Loucy (cell line): ENCODE measurements at regions not wholly inside any gene's neighbourhood (a gene's known extent, or its start where the extent isn't known, plus 50 kb on each side); places are given as distances from the start of the nearest gene placed in this dataset.

Experiments
- H2AFZ ChIP-seq: fragments of 200-600 bp; sonication (generic); 2 replicates; pipeline ENCODE4 v1.6.0; 2016; ENCODE audit warnings: antibody characterized with exemption, mild to moderate bottlenecking, low read length, moderate library complexity
- H3F3A ChIP-seq: fragments of 200-600 bp; 2 replicates; pipeline ENCODE4 v1.6.0; 2016; ENCODE audit warnings: antibody characterized with exemption, low read depth, mild to moderate bottlenecking
- H3K27me3 ChIP-seq: fragments of 200-600 bp; sonication (generic); 2 replicates; pipeline ENCODE4 v1.6.1; 2014; ENCODE audit warnings: low read length, mild to moderate bottlenecking; ENCODE audit not compliant: insufficient read depth, poor library complexity, severe bottlenecking
- H3K36me3 ChIP-seq: fragments of 200-600 bp; sonication (generic); 2 replicates; pipeline ENCODE4 v1.6.1; 2016; ENCODE audit warnings: low read length; ENCODE audit not compliant: insufficient read depth
- H3K4me1 ChIP-seq: fragments of 200-600 bp; sonication (generic); 2 replicates; pipeline ENCODE4 v1.5.1; 2014; ENCODE audit warnings: low read length, mild to moderate bottlenecking; ENCODE audit not compliant: insufficient read depth, poor library complexity, severe bottlenecking
- H3K4me2 ChIP-seq: fragments of 200-600 bp; sonication (generic); 2 replicates; pipeline ENCODE4 v1.6.0; 2014; ENCODE audit warnings: antibody characterized with exemption, low read length, low read depth, mild to moderate bottlenecking; ENCODE audit not compliant: poor library complexity, severe bottlenecking
- H3K4me3 ChIP-seq: fragments of 200-600 bp; sonication (generic); 2 replicates; pipeline ENCODE4 v1.5.1; 2014; ENCODE audit warnings: low read length, mild to moderate bottlenecking, mixed read lengths; ENCODE audit not compliant: poor library complexity, severe bottlenecking
- H3K79me2 ChIP-seq: fragments of 200-600 bp; sonication (generic); 2 replicates; pipeline ENCODE4 v1.6.1; 2014; ENCODE audit warnings: low read length; ENCODE audit not compliant: insufficient read depth
- H3K9ac ChIP-seq: fragments of 200-600 bp; sonication (generic); 2 replicates; pipeline ENCODE4 v1.6.0; 2014; ENCODE audit warnings: mild to moderate bottlenecking, low read depth, low read length, moderate library complexity; ENCODE audit not compliant: poor library complexity, severe bottlenecking
- H3K9me2 ChIP-seq: fragments of 200-600 bp; sonication (generic); replicated peaks from 2 replicates; pipeline ENCODE4 v1.6.1; 2016; ENCODE audit warnings: low read depth, low read length, mixed read lengths
- H3K9me3 ChIP-seq: fragments of 200-600 bp; sonication (generic); 2 replicates; pipeline ENCODE4 v1.6.1; 2014; ENCODE audit warnings: mild to moderate bottlenecking, antibody characterized with exemption, low read length, low read depth; ENCODE audit not compliant: insufficient read depth
- H4K20me1 ChIP-seq: fragments of 200-600 bp; sonication (generic); 2 replicates; pipeline ENCODE4 v1.6.0; 2014; ENCODE audit warnings: antibody characterized with exemption, low read length, mild to moderate bottlenecking; ENCODE audit not compliant: insufficient read depth, poor library complexity, severe bottlenecking
- CTCF ChIP-seq: fragments of 200-600 bp; sonication (generic); conservative IDR thresholded peaks from 2 replicates; pipeline ENCODE4 v1.5.1; 2014; ENCODE audit warnings: mild to moderate bottlenecking, antibody characterized with exemption, low read length
- EZH2phosphoT487 ChIP-seq: fragments of 200-600 bp; IDR thresholded peaks from 2 replicates; pipeline ENCODE4 v1.6.1; 2018; ENCODE audit warnings: antibody characterized with exemption, mild to moderate bottlenecking, moderate library complexity, borderline replicate concordance

GRCh38 chr10:64463406-64463805 is 942.2 kb downstream of the REEP3 start:
- H3K9me2 ChIP-seq: no peaks in the 10 kb centered on the region
- no peaks in the 10 kb centered on the region for H3K4me1 ChIP-seq
- H3K4me2 ChIP-seq: no peak overlapping the region
- H3K27me3 ChIP-seq: no peaks in the 10 kb centered on the region
- no peak overlapping the region for H3K4me3 ChIP-seq
- no peaks in the 10 kb centered on the region for H3K36me3 ChIP-seq
- no peaks in the 10 kb centered on the region for H4K20me1 ChIP-seq
- no peak overlapping the region for H3K9ac ChIP-seq
- no peak overlapping the region for H2AFZ ChIP-seq
- peaks cover 4% of the 10 kb centered on the region; the same call in 1 of the 2 replicates for H3K9me3 ChIP-seq
- no peak for TF ChIP-seq CTCF
- TF ChIP-seq EZH2phosphoT487: no peak
- no peaks in the 10 kb centered on the region for H3F3A ChIP-seq
- H3K79me2 ChIP-seq: no peaks in the 10 kb centered on the region

GRCh38 chr10:64465653-64466052 is 944.5 kb downstream of the REEP3 start:
- Histone ChIP-seq H3K4me1 (no peaks in the 10 kb centered on the region), H4K20me1 (no peaks in the 10 kb centered on the region), H3F3A (no peaks in the 10 kb centered on the region), H3K36me3 (no peaks in the 10 kb centered on the region), H3K9me3 (peaks cover 4% of the 10 kb centered on the region; the same call in 1 of the 2 replicates), H3K4me3 (no peak overlapping the region), H3K9me2 (no peaks in the 10 kb centered on the region), H3K4me2 (no peak overlapping the region), H2AFZ (no peak overlapping the region), H3K79me2 (no peaks in the 10 kb centered on the region), H3K9ac (no peak overlapping the region), H3K27me3 (no peaks in the 10 kb centered on the region)
- no peak for TF ChIP-seq CTCF
- TF ChIP-seq EZH2phosphoT487: no peak

- no peaks in the 10 kb centered on the region for H3K4me1 ChIP-seq
- no peaks in the 10 kb centered on the region for H3K27me3 ChIP-seq
- no peak overlapping the region for H3K9ac ChIP-seq
- H3K36me3 ChIP-seq: no peaks in the 10 kb centered on the region
- no peaks in the 10 kb centered on the region for H3F3A ChIP-seq
- H3K4me2 ChIP-seq: no peak overlapping the region
- H4K20me1 ChIP-seq: no peaks in the 10 kb centered on the region
- no peaks in the 10 kb centered on the region for H3K9me2 ChIP-seq
- no peak overlapping the region for H2AFZ ChIP-seq
- H3K4me3 ChIP-seq: no peak overlapping the region
- TF ChIP-seq CTCF (no peak), EZH2phosphoT487 (no peak)
- H3K79me2 ChIP-seq: no peaks in the 10 kb centered on the region
- peaks cover 4% of the 10 kb centered on the region; the same call in 1 of the 2 replicates for H3K9me3 ChIP-seq
Measured at GRCh38 chr10:64468219-64468618, 947.0 kb downstream of the REEP3 start.
